IPS-NIHi7 (cell line): ENCODE measurements at regions not wholly inside any gene's neighbourhood (a gene's known extent, or its start where the extent isn't known, plus 50 kb on each side); places are given as distances from the start of the nearest gene placed in this dataset.
"Not testable (repeated sequence)": the region's sequence is repeated elsewhere in the genome, so short reads cannot be mapped to it uniquely, and the experiment has no call there.

Source experiments
- DNase-seq: peaks from one replicate; pipeline ENCODE4 v3.0.0; 2012; ENCODE audit warnings: mixed read lengths; ENCODE audit errors: extremely low spot score

- DNase-seq, result no peak
Observed at GRCh38 chr13:34695063-34695462, 247.0 kb upstream of the NBEA start.

GRCh38 chr13:34696296-34696695, 245.8 kb upstream of the NBEA start:
- DNase-seq, result no peak

GRCh38 chr13:34696741-34697140, 245.3 kb upstream of the NBEA start:
- DNase-seq, result no peak

- no peak for DNase-seq
Observed at GRCh38 chr13:34698945-34699344, 243.1 kb upstream of the NBEA start.

- no peak for DNase-seq
Observed at GRCh38 chr13:34700155-34700554, 241.9 kb upstream of the NBEA start.

GRCh38 chr13:34701919-34702318, 240.2 kb upstream of the NBEA start:
- DNase-seq, result no peak

- DNase-seq, result no peak
Observed at GRCh38 chr13:34708566-34709313, 233.3 kb upstream of the NBEA start.

- no peak for DNase-seq
Observed at GRCh38 chr13:34719060-34719875, 222.8 kb upstream of the NBEA start.

GRCh38 chr13:34720618-34721017, 221.5 kb upstream of the NBEA start:
- DNase-seq, result no peak

GRCh38 chr13:34721631-34722595, 220.2 kb upstream of the NBEA start:
- DNase-seq, result no peak

- DNase-seq, result no peak
Observed at GRCh38 chr13:34722922-34723321, 219.1 kb upstream of the NBEA start.

- DNase-seq, result no peak
Observed at GRCh38 chr13:34730961-34731360, 211.1 kb upstream of the NBEA start.

GRCh38 chr13:34731486-34731885, 210.6 kb upstream of the NBEA start:
- no peak for DNase-seq

- DNase-seq, result no peak
Observed at GRCh38 chr13:34733721-34734120, 208.3 kb upstream of the NBEA start.

GRCh38 chr13:34734932-34735331, 207.1 kb upstream of the NBEA start:
- DNase-seq, result no peak

- no peak for DNase-seq
Observed at GRCh38 chr13:34738254-34738992, 203.6 kb upstream of the NBEA start.

GRCh38 chr13:34747056-34747455, 195.0 kb upstream of the NBEA start:
- DNase-seq, result not testable (repeated sequence)

GRCh38 chr13:34747507-34747906, 194.6 kb upstream of the NBEA start:
- no peak for DNase-seq

GRCh38 chr13:34748073-34748472, 194.0 kb upstream of the NBEA start:
- no peak for DNase-seq

GRCh38 chr13:34748596-34748995, 193.5 kb upstream of the NBEA start:
- DNase-seq, result no peak

GRCh38 chr13:34749046-34749445, 193.0 kb upstream of the NBEA start:
- no peak for DNase-seq
